Astrocyte of the spinal cord (primary cell): ENCODE measurements at regions not wholly inside any gene's neighbourhood (a gene's known extent, or its start where the extent isn't known, plus 50 kb on each side); places are given as distances from the start of the nearest gene placed in this dataset.
"Not testable (repeated sequence)": the region's sequence is repeated elsewhere in the genome, so short reads cannot be mapped to it uniquely, and the experiment has no call there.

Experiments
- DNase-seq: peaks from one replicate; pipeline ENCODE4 v3.0.0; 2011; ENCODE audit warnings: low read depth, low spot score
- H3K4me3 ChIP-seq: 2 replicates; pipeline ENCODE4 v1.5.1; 2011; ENCODE audit warnings: low read depth, mild to moderate bottlenecking, low read length, moderate library complexity
- CTCF ChIP-seq: IDR thresholded peaks from 2 replicates; pipeline ENCODE4 v1.5.1; 2012; ENCODE audit warnings: low read depth, mild to moderate bottlenecking, low read length, inconsistent platforms
- in situ Hi-C: cut with HindIII; loops from 2 replicates; pipeline ENCODE4 v1.10.0; 2017; ENCODE audit warnings: low sequenced_read_pairs

GRCh38 chr14:105918496-105919262 lies 392.3 kb downstream of the TMEM121 start:
- TF ChIP-seq CTCF, result no peak
- DNase-seq, result no peak
- in situ Hi-C loops, result no loop called here
- H3K4me3 ChIP-seq, result no peak overlapping the region

- in situ Hi-C loops, result no loop called here
- TF ChIP-seq CTCF, result no peak
- H3K4me3 ChIP-seq, result no peak overlapping the region
- no peak for DNase-seq
Observed at GRCh38 chr14:105919458-105920150, 393.2 kb downstream of the TMEM121 start.

- in situ Hi-C loops, DNase-seq, H3K4me3 ChIP-seq: not testable (repeated sequence)
Observed at GRCh38 chr14:105920151-105920700, 393.8 kb downstream of the TMEM121 start.

- in situ Hi-C loops, result not testable (repeated sequence)
Observed at GRCh38 chr14:105920803-105921755, 394.7 kb downstream of the TMEM121 start.

GRCh38 chr14:105921781-105922180 lies 395.4 kb downstream of the TMEM121 start:
- H3K4me3 ChIP-seq, in situ Hi-C loops, DNase-seq: not testable (repeated sequence)

More at GRCh38 chr14:105920803-105921755, 394.7 kb downstream of the TMEM121 start:
- not testable (repeated sequence) for DNase-seq, H3K4me3 ChIP-seq

GRCh38 chr14:105923520-105924191 lies 397.3 kb downstream of the TMEM121 start:
- DNase-seq, in situ Hi-C loops, H3K4me3 ChIP-seq: not testable (repeated sequence)

- no peak for TF ChIP-seq CTCF
- no peak for DNase-seq
- no peak overlapping the region for H3K4me3 ChIP-seq
- in situ Hi-C loops, result no loop called here
Observed at GRCh38 chr14:105924951-105925591, 398.7 kb downstream of the TMEM121 start.
